Tibial artery (tissue), 4 donors: ENCODE measurements at regions not wholly inside any gene's neighbourhood (a gene's known extent, or its start where the extent isn't known, plus 50 kb on each side); places are given as distances from the start of the nearest gene placed in this dataset.

Experiments used
- DNase-seq, 2 donors: peaks; one replicate each; pipeline ENCODE4 v3.0.0-alpha.2; 2019
- H3K27ac ChIP-seq, 2 donors: fragments of 200-600 bp; sonication (generic) in 1 of 2; 1 replicate in 1 of 2; 2 replicates in 1 of 2; pipeline ENCODE4 v1.5.1; 2018 to 2019; ENCODE audit warnings: mild to moderate bottlenecking in 1 of 2
- H3K27me3 ChIP-seq, 2 donors: fragments of 200-600 bp; sonication (generic) in 1 of 2; one replicate each; pipeline versions ENCODE4 v1.5.1 to v1.6.0; 2016 to 2019
- H3K36me3 ChIP-seq, 3 donors: fragments of 200-600 bp; sonication (generic) in 2 of 3; one replicate each; pipeline ENCODE4 v1.5.1; 2016 to 2019; ENCODE audit warnings: mild to moderate bottlenecking in 2 of 3
- H3K4me1 ChIP-seq, 4 donors: fragments of 200-600 bp; sonication (generic) in 2 of 4; 1 replicate in 3 of 4; 2 replicates in 1 of 4; pipeline ENCODE4 v1.5.1; 2016 to 2019
- H3K4me3 ChIP-seq, 2 donors: fragments of 200-600 bp; sonication (generic) in 1 of 2; 1 replicate in 1 of 2; 2 replicates in 1 of 2; pipeline ENCODE4 v1.5.1; 2018 to 2019; ENCODE audit warnings: mild to moderate bottlenecking in 2 of 2
- H3K9me3 ChIP-seq, 3 donors: fragments of 200-600 bp; sonication (generic) in 1 of 3; one replicate each; pipeline ENCODE4 v1.5.1; 2016 to 2019
- CTCF ChIP-seq, 2 experiments: fragments of 200-600 bp in 1 of 2; fragments of 450-650 bp in 1 of 2; IDR thresholded peaks; one replicate each; pipeline ENCODE4 v1.5.1; 2017 to 2019; ENCODE audit warnings: antibody characterized with exemption in 2 of 2, mild to moderate bottlenecking in 1 of 2, moderate library complexity in 1 of 2
- intact Hi-C: fragments of 100-400 bp; cut with DNase I; formaldehyde crosslinking; loops from one replicate; pipeline ENCODE4 v1.15.0; 2023; ENCODE audit warnings: low total_unique reads

- intact Hi-C loops: no loop called here
- no peak for TF ChIP-seq CTCF (IDR thresholded peaks at IDR 0.05)
- Histone ChIP-seq H3K9me3 (no peaks in the 10 kb centered on the region), H3K4me3 (no peak overlapping the region), H3K27me3 (no peaks in the 10 kb centered on the region), H3K36me3 (no peaks in the 10 kb centered on the region), H3K4me1 (peaks cover 0 to 30% (median 2%) of the 10 kb centered on the region in 4 donors), H3K27ac (no peak overlapping the region)
- DNase-seq: no peak
These were observed 148.0 kb upstream of the GRIA1 start for GRCh38 chr5:153342487-153342886.

- no peak overlapping the region for H3K4me3 ChIP-seq
- H3K4me1 ChIP-seq: peaks cover 0 to 27% (median 2%) of the 10 kb centered on the region in 4 donors
- TF ChIP-seq CTCF (IDR thresholded peaks at IDR 0.05): no peak
- no peaks in the 10 kb centered on the region for H3K9me3 ChIP-seq
- H3K27ac ChIP-seq: no peak overlapping the region
- DNase-seq: no peak
- H3K27me3 ChIP-seq: no peaks in the 10 kb centered on the region
- intact Hi-C loops: no loop called here
- H3K36me3 ChIP-seq: no peaks in the 10 kb centered on the region
These were observed 142.9 kb upstream of the GRIA1 start for GRCh38 chr5:153347611-153348010.

- Histone ChIP-seq H3K36me3 (no peaks in the 10 kb centered on the region), H3K27me3 (no peaks in the 10 kb centered on the region), H3K4me1 (peaks cover 0 to 15% (median 0%) of the 10 kb centered on the region in 4 donors), H3K27ac (no peak overlapping the region), H3K9me3 (no peaks in the 10 kb centered on the region), H3K4me3 (no peak overlapping the region)
- no peak for TF ChIP-seq CTCF (IDR thresholded peaks at IDR 0.05)
- intact Hi-C loops: no loop called here
- no peak for DNase-seq
These were observed 140.1 kb upstream of the GRIA1 start for GRCh38 chr5:153350175-153350883.

GRCh38 chr5:153352685-153353219 is 137.7 kb upstream of the GRIA1 start:
- intact Hi-C loops: no loop called here
- Histone ChIP-seq H3K36me3 (no peaks in the 10 kb centered on the region), H3K4me1 (peaks cover 0 to 4% (median 0%) of the 10 kb centered on the region in 4 donors), H3K27me3 (no peaks in the 10 kb centered on the region), H3K4me3 (no peak overlapping the region), H3K27ac (no peak overlapping the region), H3K9me3 (no peaks in the 10 kb centered on the region)
- no peak for DNase-seq
- TF ChIP-seq CTCF (IDR thresholded peaks at IDR 0.05): no peak

- peaks cover 0 to 6% (median 3%) of the 10 kb centered on the region in 4 donors for H3K4me1 ChIP-seq
- no peak for DNase-seq
- TF ChIP-seq CTCF (IDR thresholded peaks at IDR 0.05): no peak
- H3K4me3 ChIP-seq: no peak overlapping the region
- H3K36me3 ChIP-seq: no peaks in the 10 kb centered on the region
- H3K27ac ChIP-seq: no peak overlapping the region
- intact Hi-C loops: no loop called here
- no peaks in the 10 kb centered on the region for H3K9me3 ChIP-seq
- no peaks in the 10 kb centered on the region for H3K27me3 ChIP-seq
These were observed 132.9 kb upstream of the GRIA1 start for GRCh38 chr5:153357493-153358112.
